ACC112 (cell line): ENCODE measurements at regions not wholly inside any gene's neighbourhood (a gene's known extent, or its start where the extent isn't known, plus 50 kb on each side); places are given as distances from the start of the nearest gene placed in this dataset.
"Not testable (repeated sequence)": the region's sequence is repeated elsewhere in the genome, so short reads cannot be mapped to it uniquely, and the experiment has no call there.

Source experiments
- H2AFZ ChIP-seq: fragments of 200-600 bp; sonication (generic); one replicate; pipeline ENCODE4 v1.6.0; 2017; ENCODE audit warnings: antibody characterized with exemption, low read length; ENCODE audit not compliant: unreplicated experiment
- H3K27ac ChIP-seq: fragments of 200-600 bp; sonication (generic); 2 replicates; pipeline ENCODE4 v1.5.1; 2014; ENCODE audit warnings: low read depth, mild to moderate bottlenecking, antibody characterized with exemption, low read length, moderate library complexity
- H3K27me3 ChIP-seq: fragments of 200-600 bp; sonication (generic); 2 replicates; pipeline ENCODE4 v1.6.1; 2014; ENCODE audit warnings: mild to moderate bottlenecking, antibody characterized with exemption, low read length, moderate library complexity, mixed read lengths; ENCODE audit not compliant: insufficient read depth
- H3K36me3 ChIP-seq: fragments of 200-600 bp; sonication (generic); 2 replicates; pipeline ENCODE4 v1.6.1; 2016; ENCODE audit warnings: mild to moderate bottlenecking, antibody characterized with exemption, low read length, moderate library complexity, mixed read lengths; ENCODE audit not compliant: insufficient read depth
- H3K4me1 ChIP-seq: fragments of 200-600 bp; sonication (generic); one replicate; pipeline ENCODE4 v1.6.1; 2016; ENCODE audit warnings: low read length, mixed read lengths; ENCODE audit not compliant: insufficient read depth, unreplicated experiment, control insufficient read depth
- H3K4me3 ChIP-seq: fragments of 200-600 bp; sonication (generic); 2 replicates; pipeline ENCODE4 v1.5.1; 2014; ENCODE audit warnings: mild to moderate bottlenecking, low read depth, low read length
- H3K79me2 ChIP-seq: fragments of 200-600 bp; sonication (generic); one replicate; pipeline ENCODE4 v1.6.0; 2016; ENCODE audit warnings: low read length; ENCODE audit not compliant: control insufficient read depth, unreplicated experiment, insufficient read depth

- H3K27ac ChIP-seq, H3K4me3 ChIP-seq, H2AFZ ChIP-seq, H3K79me2 ChIP-seq, H3K36me3 ChIP-seq, H3K4me1 ChIP-seq: not testable (repeated sequence)
- peaks cover 23% of the 10 kb centered on the region for H3K27me3 ChIP-seq
Observed at GRCh38 chr12:54105809-54106208, 52.2 kb downstream of the HOXC4 start.

- H3K4me3 ChIP-seq, H2AFZ ChIP-seq, H3K79me2 ChIP-seq, H3K36me3 ChIP-seq, H3K27ac ChIP-seq, H3K4me1 ChIP-seq: not testable (repeated sequence)
- H3K27me3 ChIP-seq = peaks cover 23% of the 10 kb centered on the region
Observed at GRCh38 chr12:54106252-54106651, 52.6 kb downstream of the HOXC4 start.

GRCh38 chr12:54106803-54107579 is 53.4 kb downstream of the HOXC4 start:
- not testable (repeated sequence) for H3K36me3 ChIP-seq, H2AFZ ChIP-seq, H3K27ac ChIP-seq, H3K79me2 ChIP-seq, H3K4me3 ChIP-seq, H3K4me1 ChIP-seq
- H3K27me3 ChIP-seq = peaks cover 23% of the 10 kb centered on the region

GRCh38 chr12:54112336-54112735 is 58.7 kb downstream of the HOXC4 start:
- not testable (repeated sequence) for H3K27ac ChIP-seq, H3K27me3 ChIP-seq, H2AFZ ChIP-seq, H3K36me3 ChIP-seq, H3K4me3 ChIP-seq, H3K79me2 ChIP-seq, H3K4me1 ChIP-seq

DNA sequence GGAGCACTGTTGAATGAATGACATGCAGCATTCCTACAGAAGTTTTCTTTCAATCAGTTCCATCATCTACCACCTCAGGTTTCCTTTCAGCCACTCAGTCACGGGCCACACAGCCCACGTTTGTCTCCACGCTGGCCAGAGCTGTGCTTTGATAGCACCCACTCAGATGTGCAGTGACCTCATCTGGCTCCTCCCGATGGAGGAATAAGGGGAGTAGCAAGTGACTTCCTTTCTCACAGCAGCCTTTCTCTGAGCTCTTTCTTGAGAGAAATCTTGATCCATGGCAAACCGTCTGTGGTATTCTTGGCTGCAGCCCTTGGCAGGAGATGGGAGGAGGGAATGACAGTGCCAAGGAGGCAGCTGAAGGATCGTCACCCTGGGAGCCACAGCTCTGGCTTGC is 62.4 kb downstream of the HOXC4 start:
- not testable (repeated sequence) for H2AFZ ChIP-seq, H3K4me1 ChIP-seq, H3K4me3 ChIP-seq, H3K27me3 ChIP-seq, H3K27ac ChIP-seq, H3K36me3 ChIP-seq, H3K79me2 ChIP-seq

DNA sequence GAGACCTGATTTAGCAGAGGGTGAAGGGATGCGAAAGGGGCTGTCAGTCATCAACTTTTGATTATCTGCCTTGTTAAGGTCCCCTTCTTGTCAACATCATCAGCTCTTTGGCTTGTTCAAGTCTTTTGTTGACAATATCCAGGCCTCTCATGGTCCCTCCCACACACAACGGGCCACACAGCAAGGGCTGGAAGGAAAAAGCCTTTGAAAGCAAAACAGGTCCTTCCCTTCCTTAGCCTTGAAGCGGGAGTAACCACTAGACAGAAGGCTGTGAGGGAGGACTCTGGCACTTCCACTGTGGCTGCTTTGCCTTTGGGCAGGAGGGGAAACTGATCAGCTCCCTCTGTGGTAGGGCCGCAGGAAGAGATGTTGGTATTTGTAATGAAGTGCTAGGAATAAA is 63.8 kb downstream of the HOXC4 start:
- not testable (repeated sequence) for H3K79me2 ChIP-seq, H3K27ac ChIP-seq, H3K4me1 ChIP-seq, H3K4me3 ChIP-seq, H3K27me3 ChIP-seq, H2AFZ ChIP-seq, H3K36me3 ChIP-seq

- not testable (repeated sequence) for H3K79me2 ChIP-seq, H3K27ac ChIP-seq, H3K27me3 ChIP-seq, H2AFZ ChIP-seq, H3K4me3 ChIP-seq, H3K4me1 ChIP-seq, H3K36me3 ChIP-seq
Observed at GRCh38 chr12:54119082-54119481, 65.4 kb downstream of the HOXC4 start.

DNA sequence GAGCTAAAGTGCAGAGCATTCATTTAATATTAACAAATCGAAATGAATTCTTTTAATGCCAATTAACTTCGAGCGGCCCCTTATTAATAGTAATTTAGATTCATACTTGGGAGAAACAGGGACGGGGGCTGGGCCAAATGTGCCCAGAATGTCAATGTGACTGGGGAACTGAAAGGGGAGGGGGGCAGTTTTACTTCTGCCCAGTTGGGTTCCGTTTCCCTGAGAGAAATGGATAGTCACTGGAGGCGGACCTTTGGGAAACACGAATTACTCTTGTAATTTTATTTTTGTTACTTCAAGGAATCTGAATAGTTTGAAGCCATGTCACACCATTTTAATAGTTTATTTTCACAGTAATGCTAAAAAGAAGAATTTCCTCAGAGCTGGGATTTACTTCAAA is 64.8 kb downstream of the SMUG1 start:
- H2AFZ ChIP-seq, H3K4me3 ChIP-seq, H3K36me3 ChIP-seq, H3K27ac ChIP-seq, H3K27me3 ChIP-seq: not testable (repeated sequence)
- Histone ChIP-seq H3K79me2 (peaks cover 23% of the 10 kb centered on the region), H3K4me1 (peaks cover 11% of the 10 kb centered on the region)

GRCh38 chr12:54125708-54126028 is 63.1 kb downstream of the SMUG1 start:
- H3K27ac ChIP-seq, H3K36me3 ChIP-seq, H3K27me3 ChIP-seq: not testable (repeated sequence)
- Histone ChIP-seq H3K4me3 (peak overlapping the region; percentile 86), H3K79me2 (peaks cover 23% of the 10 kb centered on the region), H3K4me1 (peaks cover 11% of the 10 kb centered on the region), H2AFZ (peak overlapping the region; percentile 87)

DNA sequence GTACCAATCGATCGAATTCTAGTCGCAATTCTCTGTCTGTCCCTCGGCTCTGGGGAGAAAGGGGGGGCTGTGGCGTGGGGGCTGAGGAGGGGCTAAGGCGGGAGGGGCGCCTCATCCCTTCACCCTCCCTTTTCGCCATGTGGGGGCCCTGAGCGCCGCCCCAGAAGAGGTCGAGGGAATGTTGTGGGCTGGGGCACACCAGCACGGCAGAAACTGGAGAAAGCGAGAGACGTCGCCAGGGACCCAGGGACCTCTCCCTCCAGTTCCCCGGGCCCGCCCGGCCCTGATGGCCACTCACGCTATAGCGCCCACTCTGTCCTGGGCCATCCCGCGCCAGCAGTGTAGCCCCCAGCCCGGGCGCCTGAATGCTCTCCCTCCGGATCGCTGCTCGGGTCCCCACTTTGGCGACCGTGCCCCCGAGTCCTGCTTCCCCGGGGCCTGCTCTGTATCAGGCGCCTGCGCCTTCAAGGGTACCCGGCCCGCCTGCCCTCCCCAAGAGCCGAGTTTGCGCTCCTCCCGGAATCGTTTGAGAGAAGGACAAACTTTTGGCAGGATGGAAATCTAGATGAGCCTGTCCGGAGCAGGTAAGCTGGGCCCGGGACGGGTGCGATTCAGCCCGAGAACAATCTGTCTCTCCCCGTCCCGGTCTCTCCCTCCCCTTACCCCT is 62.6 kb downstream of the SMUG1 start:
- H3K27me3 ChIP-seq = no peaks in the 10 kb centered on the region
- H3K79me2 ChIP-seq = peaks cover 25% of the 10 kb centered on the region
- no peaks in the 10 kb centered on the region for H3K36me3 ChIP-seq
- peaks cover 11% of the 10 kb centered on the region for H3K4me1 ChIP-seq
- peak overlapping the region; percentile 64 for H2AFZ ChIP-seq
- no peak overlapping the region for H3K27ac ChIP-seq
- H3K4me3 ChIP-seq = peak overlapping the region; percentile 86
